HUES64 (cell line): ENCODE measurements at regions not wholly inside any gene's neighbourhood (a gene's known extent, or its start where the extent isn't known, plus 50 kb on each side); places are given as distances from the start of the nearest gene placed in this dataset.

Experiments used
- H3K27ac ChIP-seq: 2 replicates; pipeline ENCODE4 v1.7.0; 2013; ENCODE audit warnings: low read depth, low read length, inconsistent platforms
- H3K27me3 ChIP-seq: 2 replicates; pipeline ENCODE4 v1.6.1; 2013; ENCODE audit warnings: mild to moderate bottlenecking, low read length; ENCODE audit not compliant: insufficient read depth
- H3K36me3 ChIP-seq: 2 replicates; pipeline ENCODE4 v1.6.1; 2013; ENCODE audit warnings: mild to moderate bottlenecking, low read length; ENCODE audit not compliant: insufficient read depth
- H3K4me1 ChIP-seq: 2 replicates; pipeline ENCODE4 v1.6.1; 2013; ENCODE audit warnings: mild to moderate bottlenecking, low read length, moderate library complexity; ENCODE audit not compliant: insufficient read depth
- H3K4me3 ChIP-seq: 2 replicates; pipeline ENCODE4 v1.5.1; 2013; ENCODE audit warnings: mild to moderate bottlenecking, low read length, moderate library complexity
- H3K9ac ChIP-seq: 2 replicates; pipeline ENCODE4 v1.6.1; 2013; ENCODE audit warnings: mild to moderate bottlenecking, low read depth, low read length
- H3K9me3 ChIP-seq: 2 replicates; pipeline ENCODE4 v1.6.1; 2013; ENCODE audit warnings: low read depth, low read length; ENCODE audit not compliant: insufficient read depth
- WGBS: fragments of 150-250, 120-280 bp; methylation state at CpG from one replicate; pipeline ENCODE4 v1.1.7; 2013; ENCODE audit warnings: missing lambda C conversion rate; 5-methylcytosine and 5-hydroxymethylcytosine counted together

GRCh38 chr5:2496126-2496525 lies 255.4 kb downstream of the IRX2 start:
- H3K27ac ChIP-seq, result no peak overlapping the region
- peaks cover 15% of the 10 kb centered on the region for H3K9me3 ChIP-seq
- no peak overlapping the region for H3K9ac ChIP-seq
- H3K4me1 ChIP-seq, result 0 out of 2 replicates have a peak, but pooled peaks cover 5% of the 10 kb centered on the region
- H3K36me3 ChIP-seq, result no peaks in the 10 kb centered on the region
- H3K27me3 ChIP-seq, result no peaks in the 10 kb centered on the region
- H3K4me3 ChIP-seq, result no peak overlapping the region
- WGBS, result 94% methylated on average over 9 of the region's 9 CpGs

GRCh38 chr5:2493356-2493755 lies 258.1 kb downstream of the IRX2 start:
- H3K36me3 ChIP-seq, result no peaks in the 10 kb centered on the region
- H3K27me3 ChIP-seq, result no peaks in the 10 kb centered on the region
- no peak overlapping the region for H3K9ac ChIP-seq
- no peak overlapping the region for H3K4me3 ChIP-seq
- no peaks in the 10 kb centered on the region for H3K9me3 ChIP-seq
- H3K27ac ChIP-seq, result no peak overlapping the region
- 0 out of 2 replicates have a peak, but pooled peaks cover 5% of the 10 kb centered on the region for H3K4me1 ChIP-seq
- 96% methylated on average over 8 of the region's 8 CpGs for WGBS

- Histone ChIP-seq H3K9me3 (no peaks in the 10 kb centered on the region), H3K9ac (no peak overlapping the region), H3K27me3 (no peaks in the 10 kb centered on the region), H3K4me3 (no peak overlapping the region), H3K4me1 (no peaks in the 10 kb centered on the region), H3K27ac (no peak overlapping the region), H3K36me3 (no peaks in the 10 kb centered on the region)
- WGBS, result 76% methylated on average over 7 of the region's 7 CpGs
Measured at GRCh38 chr5:2492476-2492875, 259.0 kb downstream of the IRX2 start.

- H3K9ac ChIP-seq, result no peak overlapping the region
- no peak overlapping the region for H3K27ac ChIP-seq
- no peaks in the 10 kb centered on the region for H3K36me3 ChIP-seq
- H3K27me3 ChIP-seq, result no peaks in the 10 kb centered on the region
- H3K4me1 ChIP-seq, result no peaks in the 10 kb centered on the region
- 100% methylated on average over 1 of the region's 1 CpG for WGBS
- H3K4me3 ChIP-seq, result no peak overlapping the region
- no peaks in the 10 kb centered on the region for H3K9me3 ChIP-seq
Measured at GRCh38 chr5:2491846-2492245, 259.6 kb downstream of the IRX2 start.

GRCh38 chr5:2489306-2489705 lies 262.2 kb downstream of the IRX2 start:
- Histone ChIP-seq H3K9ac (no peak overlapping the region), H3K9me3 (peaks cover 11% of the 10 kb centered on the region; the same call in 1 of the 2 replicates), H3K4me3 (no peak overlapping the region), H3K27ac (no peak overlapping the region), H3K36me3 (no peaks in the 10 kb centered on the region), H3K4me1 (no peaks in the 10 kb centered on the region), H3K27me3 (no peaks in the 10 kb centered on the region)
- WGBS, result 93% methylated on average over 10 of the region's 10 CpGs

GRCh38 chr5:2488593-2488992 lies 262.9 kb downstream of the IRX2 start:
- Histone ChIP-seq H3K27ac (no peak overlapping the region), H3K4me3 (no peak overlapping the region), H3K36me3 (no peaks in the 10 kb centered on the region), H3K27me3 (no peaks in the 10 kb centered on the region), H3K9ac (no peak overlapping the region), H3K9me3 (peaks cover 16% of the 10 kb centered on the region; the same call in 1 of the 2 replicates), H3K4me1 (no peaks in the 10 kb centered on the region)
- WGBS, result 94% methylated on average over 9 of the region's 9 CpGs

GRCh38 chr5:2487152-2487763 lies 264.2 kb downstream of the IRX2 start:
- H3K9me3 ChIP-seq, result peaks cover 24% of the 10 kb centered on the region
- no peaks in the 10 kb centered on the region for H3K27me3 ChIP-seq
- H3K9ac ChIP-seq, result no peak overlapping the region
- H3K27ac ChIP-seq, result no peak overlapping the region
- no peaks in the 10 kb centered on the region for H3K36me3 ChIP-seq
- H3K4me3 ChIP-seq, result no peak overlapping the region
- 95% methylated on average over 2 of the region's 2 CpGs for WGBS
- H3K4me1 ChIP-seq, result no peaks in the 10 kb centered on the region

- H3K9ac ChIP-seq, result no peak overlapping the region
- no peaks in the 10 kb centered on the region for H3K4me1 ChIP-seq
- peaks cover 33% of the 10 kb centered on the region for H3K9me3 ChIP-seq
- WGBS, result 95% methylated on average over 1 of the region's 2 CpGs
- no peaks in the 10 kb centered on the region for H3K27me3 ChIP-seq
- no peaks in the 10 kb centered on the region for H3K36me3 ChIP-seq
- no peak overlapping the region for H3K4me3 ChIP-seq
- H3K27ac ChIP-seq, result no peak overlapping the region
Measured at GRCh38 chr5:2486373-2486772, 265.1 kb downstream of the IRX2 start.

- no peaks in the 10 kb centered on the region for H3K27me3 ChIP-seq
Measured at GRCh38 chr5:2482778-2483177, 268.7 kb downstream of the IRX2 start.

GRCh38 chr5:2480871-2481270 lies 270.6 kb downstream of the IRX2 start:
- WGBS, result 93% methylated on average over 4 of the region's 4 CpGs
- no peak overlapping the region for H3K4me3 ChIP-seq
- H3K36me3 ChIP-seq, result no peaks in the 10 kb centered on the region
- no peaks in the 10 kb centered on the region for H3K4me1 ChIP-seq
- peaks cover 40% of the 10 kb centered on the region for H3K9me3 ChIP-seq
- no peaks in the 10 kb centered on the region for H3K27me3 ChIP-seq
- H3K27ac ChIP-seq, result no peak overlapping the region
- H3K9ac ChIP-seq, result no peak overlapping the region

More at GRCh38 chr5:2482778-2483177, 268.7 kb downstream of the IRX2 start:
- Histone ChIP-seq H3K9me3 (peaks cover 41% of the 10 kb centered on the region), H3K36me3 (no peaks in the 10 kb centered on the region), H3K4me1 (no peaks in the 10 kb centered on the region), H3K9ac (no peak overlapping the region), H3K4me3 (no peak overlapping the region), H3K27ac (no peak overlapping the region)

GRCh38 chr5:2475902-2476301 lies 275.6 kb downstream of the IRX2 start:
- H3K36me3 ChIP-seq, result no peaks in the 10 kb centered on the region
- no peak overlapping the region for H3K27ac ChIP-seq
- peaks cover 9% of the 10 kb centered on the region; the same call in 1 of the 2 replicates for H3K9me3 ChIP-seq
- 88% methylated on average over 3 of the region's 3 CpGs for WGBS
- H3K4me3 ChIP-seq, result no peak overlapping the region
- H3K9ac ChIP-seq, result no peak overlapping the region
- H3K27me3 ChIP-seq, result no peaks in the 10 kb centered on the region
- no peaks in the 10 kb centered on the region for H3K4me1 ChIP-seq

- no peak overlapping the region for H3K9ac ChIP-seq
- H3K9me3 ChIP-seq, result peaks cover 7% of the 10 kb centered on the region; the same call in 1 of the 2 replicates
- WGBS, result 94% methylated on average over 5 of the region's 5 CpGs
Measured at GRCh38 chr5:2472670-2473069, 278.8 kb downstream of the IRX2 start.

More at GRCh38 chr5:2472670-2473069, 278.8 kb downstream of the IRX2 start:
- Histone ChIP-seq H3K27me3 (no peaks in the 10 kb centered on the region), H3K27ac (no peak overlapping the region), H3K4me3 (no peak overlapping the region), H3K36me3 (no peaks in the 10 kb centered on the region), H3K4me1 (no peaks in the 10 kb centered on the region)
